Astrocyte (in vitro differentiated cells and primary cell): ENCODE measurements at regions not wholly inside any gene's neighbourhood (a gene's known extent, or its start where the extent isn't known, plus 50 kb on each side); places are given as distances from the start of the nearest gene placed in this dataset.

Experiments used
- EZH2 ChIP-seq: IDR thresholded peaks from 2 replicates; pipeline ENCODE4 v1.6.1; 2012; ENCODE audit warnings: mild to moderate bottlenecking, low read length, inconsistent platforms; ENCODE audit not compliant: insufficient read depth
- TF ChIP-seq, protein P1 (sequence below): IDR thresholded peaks from 2 replicates; pipeline ENCODE4 v1.5.1; 2011; ENCODE audit warnings: low read depth, mild to moderate bottlenecking, inconsistent platforms, low read length, moderate library complexity; ENCODE audit not compliant: insufficient read depth

DNA sequence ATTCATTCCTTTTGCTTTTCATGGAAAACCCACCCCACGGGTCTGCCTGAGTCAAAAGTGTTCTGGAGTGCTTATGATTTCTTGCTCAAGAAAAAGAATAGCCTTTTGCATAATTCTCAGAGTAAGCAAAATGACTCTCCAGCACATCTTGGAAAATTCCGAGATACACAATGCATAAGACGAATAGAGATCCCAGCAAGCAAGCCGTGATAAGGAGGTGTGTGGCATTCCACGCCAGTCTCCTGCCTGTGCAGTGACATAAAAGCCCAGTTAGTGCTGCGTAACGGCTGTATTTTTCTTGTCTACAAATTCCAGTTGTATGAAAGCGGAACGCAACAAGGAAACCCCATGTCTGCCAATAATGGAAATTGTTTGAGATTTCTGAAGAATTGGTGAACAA lies 237.9 kb upstream of the GATB start:
- TF ChIP-seq, protein P1, sequence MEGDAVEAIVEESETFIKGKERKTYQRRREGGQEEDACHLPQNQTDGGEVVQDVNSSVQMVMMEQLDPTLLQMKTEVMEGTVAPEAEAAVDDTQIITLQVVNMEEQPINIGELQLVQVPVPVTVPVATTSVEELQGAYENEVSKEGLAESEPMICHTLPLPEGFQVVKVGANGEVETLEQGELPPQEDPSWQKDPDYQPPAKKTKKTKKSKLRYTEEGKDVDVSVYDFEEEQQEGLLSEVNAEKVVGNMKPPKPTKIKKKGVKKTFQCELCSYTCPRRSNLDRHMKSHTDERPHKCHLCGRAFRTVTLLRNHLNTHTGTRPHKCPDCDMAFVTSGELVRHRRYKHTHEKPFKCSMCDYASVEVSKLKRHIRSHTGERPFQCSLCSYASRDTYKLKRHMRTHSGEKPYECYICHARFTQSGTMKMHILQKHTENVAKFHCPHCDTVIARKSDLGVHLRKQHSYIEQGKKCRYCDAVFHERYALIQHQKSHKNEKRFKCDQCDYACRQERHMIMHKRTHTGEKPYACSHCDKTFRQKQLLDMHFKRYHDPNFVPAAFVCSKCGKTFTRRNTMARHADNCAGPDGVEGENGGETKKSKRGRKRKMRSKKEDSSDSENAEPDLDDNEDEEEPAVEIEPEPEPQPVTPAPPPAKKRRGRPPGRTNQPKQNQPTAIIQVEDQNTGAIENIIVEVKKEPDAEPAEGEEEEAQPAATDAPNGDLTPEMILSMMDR = no peak
- TF ChIP-seq EZH2 = no peak
